ENCODE measurements at regions not wholly inside any gene's neighbourhood (a gene's known extent, or its start where the extent isn't known, plus 50 kb on each side); places are given as distances from the start of the nearest gene placed in this dataset.

DNA sequence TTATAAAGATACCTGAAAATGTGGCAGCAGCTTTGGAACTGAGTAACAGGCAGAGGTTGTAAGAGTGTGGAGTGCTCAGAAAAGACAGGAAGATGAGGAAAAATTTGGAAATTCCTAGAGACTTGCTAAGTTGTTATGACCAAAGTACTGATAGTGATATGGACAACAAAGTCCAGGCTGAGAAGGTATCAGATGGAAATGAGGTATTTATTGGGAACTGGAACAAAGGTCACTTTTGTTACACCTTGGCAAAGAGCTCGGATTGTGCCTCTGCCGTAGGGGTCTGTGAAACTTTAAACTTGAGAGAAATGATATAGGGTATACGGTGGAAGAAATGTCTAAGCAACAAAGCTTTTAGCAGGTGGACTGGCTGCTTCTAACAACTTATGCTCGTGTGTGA lies 419.9 kb downstream of the PCDH17 start:
- no peak for TF ChIP-seq ZNF501 (tag by site-specific recombination; IDR thresholded peaks at IDR 0.05)
- TF ChIP-seq PBX3 (CRISPR knock-in tag; IDR thresholded peaks at IDR 0.05): no peak
- no peak for TF ChIP-seq ZNF423 (tag by site-specific recombination; IDR thresholded peaks at IDR 0.05)
- no peak for TF ChIP-seq RBAK (tag by site-specific recombination; IDR thresholded peaks at IDR 0.05)
- no peak for TF ChIP-seq ZBTB49 (tag by site-specific recombination; IDR thresholded peaks at IDR 0.05; ENCODE audit: low read depth)
- TF ChIP-seq SETDB1 (IDR thresholded peaks at IDR 0.05; ENCODE audit: insufficient read length, low read length): no peak
- TF ChIP-seq CTCF (tag by site-specific recombination; IDR thresholded peaks at IDR 0.05): no peak

Data from HEK293 (cell line).